ENCODE measurements at regions not wholly inside any gene's neighbourhood (a gene's known extent, or its start where the extent isn't known, plus 50 kb on each side); places are given as distances from the start of the nearest gene placed in this dataset.

- TF ChIP-seq, protein P1, sequence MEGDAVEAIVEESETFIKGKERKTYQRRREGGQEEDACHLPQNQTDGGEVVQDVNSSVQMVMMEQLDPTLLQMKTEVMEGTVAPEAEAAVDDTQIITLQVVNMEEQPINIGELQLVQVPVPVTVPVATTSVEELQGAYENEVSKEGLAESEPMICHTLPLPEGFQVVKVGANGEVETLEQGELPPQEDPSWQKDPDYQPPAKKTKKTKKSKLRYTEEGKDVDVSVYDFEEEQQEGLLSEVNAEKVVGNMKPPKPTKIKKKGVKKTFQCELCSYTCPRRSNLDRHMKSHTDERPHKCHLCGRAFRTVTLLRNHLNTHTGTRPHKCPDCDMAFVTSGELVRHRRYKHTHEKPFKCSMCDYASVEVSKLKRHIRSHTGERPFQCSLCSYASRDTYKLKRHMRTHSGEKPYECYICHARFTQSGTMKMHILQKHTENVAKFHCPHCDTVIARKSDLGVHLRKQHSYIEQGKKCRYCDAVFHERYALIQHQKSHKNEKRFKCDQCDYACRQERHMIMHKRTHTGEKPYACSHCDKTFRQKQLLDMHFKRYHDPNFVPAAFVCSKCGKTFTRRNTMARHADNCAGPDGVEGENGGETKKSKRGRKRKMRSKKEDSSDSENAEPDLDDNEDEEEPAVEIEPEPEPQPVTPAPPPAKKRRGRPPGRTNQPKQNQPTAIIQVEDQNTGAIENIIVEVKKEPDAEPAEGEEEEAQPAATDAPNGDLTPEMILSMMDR (conservative IDR thresholded peaks at IDR 0.05): no peak
- no peak for TF ChIP-seq ZFX (IDR thresholded peaks at IDR 0.05)
Measured at GRCh38 chr7:113804475-113805095, 114.2 kb downstream of the PPP1R3A start.

All from C4-2B (cell line).